H1 (cell line): ENCODE measurements at regions not wholly inside any gene's neighbourhood (a gene's known extent, or its start where the extent isn't known, plus 50 kb on each side); places are given as distances from the start of the nearest gene placed in this dataset.

ENCODE experiments used
- CTCF ChIA-PET: fragments of 300-600 bp; sonication (Branson Sonifier 250); formaldehyde crosslinking; loops from one replicate; lab custom pipeline; 2021; ENCODE audit not compliant: partially characterized antibody; lab: Charles Lee
- POLR2A ChIA-PET: fragments of 300-600 bp; sonication (Branson Sonifier 250); formaldehyde crosslinking; loops from one replicate; lab custom pipeline; 2021; ENCODE audit warnings: inconsistent platforms; ENCODE audit not compliant: partially characterized antibody; lab: Charles Lee
- DNase-seq, 2 experiments: peaks; one replicate each; pipeline versions ENCODE4 v3.0.0 to v3.0.0-alpha.2; 2010 to 2022; ENCODE audit warnings: low spot score in 2 of 2, low read depth in 1 of 2, mixed read lengths in 1 of 2
- FAIRE-seq: peaks from 2 replicates; lab custom pipeline; 2011; peaks lifted over from hg19 to GRCh38; lab: Jason Lieb, UNC
- H2AFZ ChIP-seq: 2 replicates; pipeline ENCODE4 v1.8.1; 2012; ENCODE audit warnings: low read length, inconsistent platforms
- H2AK5ac ChIP-seq: 2 replicates; pipeline ENCODE4 v1.6.1; 2013; ENCODE audit warnings: low read depth, low read length
- H2BK120ac ChIP-seq: replicated peaks from 2 replicates; pipeline ENCODE3; 2013; ENCODE audit warnings: low read depth, low read length, inconsistent platforms
- H2BK12ac ChIP-seq: 2 replicates; pipeline ENCODE4 v1.6.1; 2013; ENCODE audit warnings: low read depth, low read length
- H2BK15ac ChIP-seq: 2 replicates; pipeline ENCODE4 v1.6.1; 2013; ENCODE audit warnings: low read length
- H2BK20ac ChIP-seq: 2 replicates; pipeline ENCODE4 v1.6.1; 2013; ENCODE audit warnings: low read length
- H2BK5ac ChIP-seq: 2 replicates; pipeline ENCODE4 v1.6.1; 2013; ENCODE audit warnings: low read depth, low read length
- H3K14ac ChIP-seq: 2 replicates; pipeline ENCODE4 v1.6.1; 2013; ENCODE audit warnings: inconsistent platforms; ENCODE audit not compliant: insufficient read length
- H3K18ac ChIP-seq: 2 replicates; pipeline ENCODE4 v1.6.1; 2013; ENCODE audit warnings: low read length; ENCODE audit errors: extremely low read depth
- H3K23ac ChIP-seq: 2 replicates; pipeline ENCODE4 v1.6.1; 2013; ENCODE audit warnings: inconsistent platforms; ENCODE audit not compliant: insufficient read length
- H3K23me2 ChIP-seq: 2 replicates; pipeline ENCODE4 v1.6.1; 2013; ENCODE audit warnings: low read depth, low read length
- H3K27ac ChIP-seq: 2 replicates; pipeline ENCODE4 v1.6.1; 2011; ENCODE audit warnings: low read depth, low read length, inconsistent platforms
- H3K27me3 ChIP-seq, 4 experiments: replicated peaks in 1 of 4; 1 replicate in 1 of 4; 2 replicates in 3 of 4; pipeline versions ENCODE4 v1.6.1 to v1.8.1; 2011 to 2013; ENCODE audit warnings: low read length in 3 of 4, mild to moderate bottlenecking in 3 of 4, inconsistent platforms in 2 of 4, mixed read lengths in 2 of 4, moderate library complexity in 1 of 4; ENCODE audit not compliant: control insufficient read depth in 3 of 4, insufficient read depth in 3 of 4; ENCODE audit errors: extremely low read depth in 1 of 4
- H3K36me3 ChIP-seq, 4 experiments: 2 replicates each; pipeline versions ENCODE4 v1.6.1 to v1.8.1; 2011 to 2013; ENCODE audit warnings: mild to moderate bottlenecking in 4 of 4, low read length in 3 of 4, moderate library complexity in 2 of 4, control low read depth in 1 of 4, inconsistent platforms in 1 of 4; ENCODE audit not compliant: insufficient read depth in 4 of 4, control insufficient read depth in 2 of 4
- H3K4ac ChIP-seq: replicated peaks from 2 replicates; pipeline ENCODE3; 2013; ENCODE audit warnings: low read length, low read depth, mixed read lengths, inconsistent platforms; ENCODE audit not compliant: insufficient read length
- H3K4me1 ChIP-seq, 4 experiments: replicated peaks in 1 of 4; 1 replicate in 1 of 4; 2 replicates in 3 of 4; pipeline versions ENCODE4 v1.6.1 to v1.8.1; 2011 to 2013; ENCODE audit warnings: low read length in 3 of 4, inconsistent platforms in 2 of 4, mixed read lengths in 1 of 4; ENCODE audit not compliant: insufficient read depth in 4 of 4, control insufficient read depth in 3 of 4
- H3K4me2 ChIP-seq, 2 experiments: 2 replicates each; pipeline versions ENCODE4 v1.6.1 to v1.8.1; 2011 to 2013; ENCODE audit warnings: low read depth in 2 of 2, low read length in 2 of 2, control low read depth in 1 of 2, inconsistent platforms in 1 of 2, mild to moderate bottlenecking in 1 of 2; ENCODE audit not compliant: insufficient read depth in 1 of 2
- H3K4me3 ChIP-seq, 4 experiments: fragments of 200-600, 300-600 bp in 1 of 4; sonication (generic), shearing (Covaris generic), sonication (Bioruptor Twin) in 1 of 4; 2 replicates each; pipeline versions ENCODE4 v1.5.1 to v1.8.1; 2011 to 2016; ENCODE audit warnings: low read length in 4 of 4, low read depth in 3 of 4, control low read depth in 2 of 4, inconsistent platforms in 2 of 4, mild to moderate bottlenecking in 2 of 4, mixed read lengths in 1 of 4, moderate library complexity in 1 of 4; ENCODE audit not compliant: insufficient read depth in 2 of 4; ENCODE audit errors: extremely low read depth in 1 of 4
- H3K56ac ChIP-seq: replicated peaks from 2 replicates; pipeline ENCODE3; 2013; ENCODE audit warnings: low read depth, mild to moderate bottlenecking, mixed read lengths, low read length, inconsistent platforms; ENCODE audit not compliant: insufficient read length
- H3K79me1 ChIP-seq: 2 replicates; pipeline ENCODE4 v1.6.1; 2013; ENCODE audit warnings: low read depth, low read length, control low read depth
- H3K79me2 ChIP-seq, 2 experiments: 2 replicates each; pipeline versions ENCODE4 v1.6.1 to v1.8.1; 2012 to 2013; ENCODE audit warnings: low read length in 2 of 2, mild to moderate bottlenecking in 2 of 2, inconsistent platforms in 1 of 2; ENCODE audit not compliant: insufficient read depth in 2 of 2, control insufficient read depth in 1 of 2
- H3K9ac ChIP-seq, 4 experiments: replicated peaks in 1 of 4; 1 replicate in 1 of 4; 2 replicates in 3 of 4; pipeline versions ENCODE4 v1.6.1 to v1.8.1; 2011 to 2013; ENCODE audit warnings: low read depth in 3 of 4, low read length in 3 of 4, control low read depth in 2 of 4, mild to moderate bottlenecking in 2 of 4, moderate library complexity in 2 of 4, inconsistent platforms in 1 of 4; ENCODE audit errors: extremely low read depth in 1 of 4
- H3K9me3 ChIP-seq, 2 experiments: 2 replicates each; pipeline versions ENCODE4 v1.6.1 to v1.8.1; 2012 to 2013; ENCODE audit warnings: mild to moderate bottlenecking in 2 of 2, moderate library complexity in 2 of 2, control low read depth in 1 of 2, inconsistent platforms in 1 of 2, low read depth in 1 of 2, low read length in 1 of 2, mixed read lengths in 1 of 2; ENCODE audit not compliant: insufficient read depth in 2 of 2
- H4K20me1 ChIP-seq, 2 experiments: replicated peaks in 1 of 2; 2 replicates each; pipeline versions ENCODE3 to v1.8.1; 2011 to 2013; ENCODE audit warnings: inconsistent platforms in 2 of 2, low read length in 2 of 2, mild to moderate bottlenecking in 1 of 2; ENCODE audit not compliant: insufficient read depth in 2 of 2, control insufficient read depth in 1 of 2
- H4K5ac ChIP-seq: 2 replicates; pipeline ENCODE4 v1.6.1; 2013; ENCODE audit warnings: low read length, low read depth, mixed read lengths, inconsistent platforms; ENCODE audit not compliant: insufficient read length
- H4K8ac ChIP-seq: 2 replicates; pipeline ENCODE4 v1.8.0; 2013; ENCODE audit warnings: mild to moderate bottlenecking, moderate library complexity, low read length, inconsistent platforms; ENCODE audit not compliant: insufficient read depth; ENCODE audit errors: extremely low read depth
- H4K91ac ChIP-seq: replicated peaks from 2 replicates; pipeline ENCODE3; 2013; ENCODE audit warnings: low read length, mixed read lengths, inconsistent platforms; ENCODE audit not compliant: insufficient read length
- CBX8 ChIP-seq: fragments of 300-800, 300-1000 bp; sonication (generic); IDR thresholded peaks from 2 replicates; pipeline ENCODE4 v1.7.1; 2016; ENCODE audit warnings: low read depth, low read length, borderline replicate concordance
- FOSL1 ChIP-seq: IDR thresholded peaks from 2 replicates; pipeline ENCODE4 v1.6.1; 2011; ENCODE audit warnings: mild to moderate bottlenecking, low read depth, low read length, moderate library complexity; ENCODE audit not compliant: insufficient read depth
- JUN ChIP-seq: IDR thresholded peaks from 2 replicates; pipeline ENCODE4 v1.6.1; 2011; ENCODE audit warnings: low read depth, mild to moderate bottlenecking, improper control_type of control experiment, low read length
- JUND ChIP-seq: IDR thresholded peaks from 2 replicates; pipeline ENCODE4 v1.6.1; 2011; ENCODE audit warnings: mild to moderate bottlenecking, improper control_type of control experiment, low read length
- KDM4A ChIP-seq: IDR thresholded peaks from one replicate; pipeline ENCODE4 v1.7.1; 2012; ENCODE audit warnings: low read depth, mild to moderate bottlenecking, moderate library complexity, low read length, inconsistent platforms; ENCODE audit not compliant: severe bottlenecking
- RNF2 ChIP-seq: fragments of 200-900, 300-1000 bp; sonication (generic); IDR thresholded peaks from 2 replicates; pipeline ENCODE4 v1.7.1; 2016; ENCODE audit warnings: borderline replicate concordance, low read depth, mild to moderate bottlenecking, antibody characterized with exemption, low read length; ENCODE audit not compliant: poor library complexity, severe bottlenecking; ENCODE audit errors: missing control alignments
- SIN3A ChIP-seq, 2 experiments: IDR thresholded peaks in 1 of 2; conservative IDR thresholded peaks in 1 of 2; 2 replicates each; pipeline ENCODE4 v1.6.1; 2011 to 2012; ENCODE audit warnings: low read length in 2 of 2, improper control_type of control experiment in 1 of 2, low read depth in 1 of 2, mild to moderate bottlenecking in 1 of 2
- WGBS, 2 experiments: shearing (Covaris generic) in 1 of 2; methylation state at CpG; one replicate each; pipeline versions ENCODE4 v1.1.6 to v1.1.7; 2013 to 2015; ENCODE audit warnings: low lambda C conversion rate in 2 of 2, mixed read lengths in 2 of 2, inconsistent platforms in 1 of 2, low coverage in 1 of 2, missing lambda C conversion rate in 1 of 2; ENCODE audit not compliant: insufficient replicate concordance in 2 of 2, insufficient coverage in 1 of 2, insufficient read length in 1 of 2; ENCODE audit errors: extremely low coverage in 1 of 2, missing lambda C conversion rate in 1 of 2; 5-methylcytosine and 5-hydroxymethylcytosine counted together
- TF ChIP-seq, protein P1 (sequence below): IDR thresholded peaks from 2 replicates; pipeline ENCODE4 v1.6.1; 2012; ENCODE audit warnings: inconsistent platforms

DNA sequence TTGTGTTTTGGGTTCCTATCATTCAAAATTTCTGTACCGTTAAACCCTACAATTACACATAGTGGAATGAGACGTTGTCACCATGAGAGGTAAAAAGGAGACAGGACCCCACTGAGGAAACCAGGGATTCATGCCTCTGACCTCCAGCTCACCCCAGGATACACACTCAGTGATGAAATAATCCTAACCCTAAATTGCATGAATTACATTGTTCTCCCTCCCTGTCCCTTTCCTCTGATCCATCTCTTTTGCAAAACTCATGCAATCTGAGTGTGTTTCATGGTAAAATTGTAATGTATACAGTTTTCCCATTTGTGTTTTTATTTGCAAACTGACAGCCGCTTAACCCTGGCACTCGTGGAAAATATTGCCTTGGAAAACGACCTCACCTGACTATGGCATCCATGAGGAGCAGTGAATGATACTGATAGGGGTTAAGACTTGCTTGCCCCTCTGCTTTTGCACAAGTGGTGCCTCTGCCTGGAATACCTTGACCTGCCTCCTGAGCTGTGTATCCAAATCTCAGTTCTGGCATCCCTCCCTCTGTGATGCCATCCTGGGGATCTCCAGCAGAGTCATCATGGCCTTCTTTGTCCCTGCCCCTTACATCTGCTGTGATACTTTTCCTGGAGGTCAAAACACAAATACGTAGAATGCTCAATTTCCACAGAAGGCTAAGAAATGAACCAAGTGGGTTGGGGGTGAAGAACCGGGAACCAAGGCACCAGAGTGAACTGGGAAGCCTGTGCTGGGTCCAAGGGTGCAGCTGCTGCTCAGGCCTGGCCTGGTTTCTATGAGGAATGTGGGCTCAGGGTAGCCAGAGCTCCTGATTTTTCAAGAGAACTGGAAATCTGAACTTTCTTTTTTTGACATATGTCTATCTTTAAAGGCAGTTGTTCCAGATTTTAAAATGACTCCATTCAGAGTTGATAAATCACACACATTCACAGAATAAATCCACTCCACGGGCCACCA, 211.6 kb upstream of the ZNF217 start:
- H3K56ac ChIP-seq: no peak overlapping the region
- FAIRE-seq (no peak), DNase-seq (no peak)
- H3K4ac ChIP-seq: no peak overlapping the region
- ChIA-PET CTCF (interaction anchor here (0.6 to 2.0 kb wide), 4 partner anchors 8 to 210 kb away, joined by 3 to 10 read pairs (median 3); no protein-coding TSS in a partner anchor), POLR2A (interaction anchor here (0.6 kb wide), 1 partner anchor 22 kb away, joined by 3 read pairs; no protein-coding TSS in a partner anchor)
- H3K4me1 ChIP-seq: peaks cover 2 to 10% (median 3%) of the 10 kb centered on the region in 4 experiments; a peak in 3 of 7 replicates
- no peaks in the 10 kb centered on the region for H3K79me1 ChIP-seq
- no peaks in the 10 kb centered on the region for H4K20me1 ChIP-seq
- H4K5ac ChIP-seq: no peak overlapping the region
- H2BK20ac ChIP-seq: no peak overlapping the region
- 81% methylated on average over 7 of the region's 8 CpGs; no CpG with 5 or more reads in 1 of the 2 experiments for WGBS, 2 experiments
- H3K18ac ChIP-seq: no peak overlapping the region
- H4K8ac ChIP-seq: no peak overlapping the region; the same call in 1 of the 2 replicates
- no peak overlapping the region for H2AK5ac ChIP-seq
- H3K14ac ChIP-seq: no peak overlapping the region
- no peak overlapping the region for H2BK15ac ChIP-seq
- H2BK12ac ChIP-seq: no peak overlapping the region
- H3K23ac ChIP-seq: no peak overlapping the region
- no peaks in the 10 kb centered on the region for H3K9me3 ChIP-seq
- H3K27me3 ChIP-seq: no peaks in the 10 kb centered on the region
- H3K9ac ChIP-seq: no peak overlapping the region
- no peak overlapping the region for H3K4me3 ChIP-seq
- no peaks in the 10 kb centered on the region for H3K23me2 ChIP-seq
- no peak overlapping the region for H3K4me2 ChIP-seq
- H2AFZ ChIP-seq: peak overlapping the region; percentile 66
- no peak overlapping the region for H4K91ac ChIP-seq
- H2BK120ac ChIP-seq: no peak overlapping the region
- no peaks in the 10 kb centered on the region for H3K36me3 ChIP-seq
- H3K27ac ChIP-seq: no peak overlapping the region
- no peaks in the 10 kb centered on the region for H3K79me2 ChIP-seq
- no peak overlapping the region for H2BK5ac ChIP-seq
- TF ChIP-seq SIN3A (conservative IDR thresholded peaks at IDR 0.05 in 1 of 2, IDR thresholded peaks at IDR 0.05 in 1 of 2; ENCODE audit: low read depth in 1 of 2, low read length in 2 of 2): no peak
- TF ChIP-seq, protein P1, sequence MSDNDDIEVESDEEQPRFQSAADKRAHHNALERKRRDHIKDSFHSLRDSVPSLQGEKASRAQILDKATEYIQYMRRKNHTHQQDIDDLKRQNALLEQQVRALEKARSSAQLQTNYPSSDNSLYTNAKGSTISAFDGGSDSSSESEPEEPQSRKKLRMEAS: no peak
- no peak for TF ChIP-seq KDM4A
- TF ChIP-seq JUND: no peak
- TF ChIP-seq RNF2: no peak
- TF ChIP-seq JUN: no peak
- TF ChIP-seq CBX8: no peak
- no peak for TF ChIP-seq FOSL1
